ENCODE measurements at regions not wholly inside any gene's neighbourhood (a gene's known extent, or its start where the extent isn't known, plus 50 kb on each side); places are given as distances from the start of the nearest gene placed in this dataset.
"Not testable (repeated sequence)": the region's sequence is repeated elsewhere in the genome, so short reads cannot be mapped to it uniquely, and the experiment has no call there.

- Histone ChIP-seq H3K79me2 (ENCODE audit: insufficient read depth, low read depth, low read length) (no peaks in the 10 kb centered on the region), H4K20me1 (ENCODE audit: insufficient read depth, low read length) (no peaks in the 10 kb centered on the region), H3K4me1 (ENCODE audit: insufficient read depth, low read length, poor library complexity, severe bottlenecking) (no peaks in the 10 kb centered on the region), H3K36me3 (ENCODE audit: insufficient read depth, low read length) (no peaks in the 10 kb centered on the region), H3K9me3 (ENCODE audit: low read length) (no peaks in the 10 kb centered on the region), H3K4me2 (ENCODE audit: low read length) (no peak overlapping the region), H3K4me3 (ENCODE audit: low read depth, low read length, poor library complexity, severe bottlenecking) (no peak overlapping the region), H2AFZ (ENCODE audit: low read length) (no peak overlapping the region), H3K27ac (ENCODE audit: low read depth, low read length, poor library complexity, severe bottlenecking) (no peak overlapping the region), H3K9me2 (ENCODE audit: insufficient read depth, low read length) (no peaks in the 10 kb centered on the region)
- no TSS peak for BruUV-seq (replicated peaks)
- ChIA-PET CTCF (ENCODE audit: unreplicated experiment) (no interaction called here), POLR2A (no interaction called here)
- no peak for DNase-seq (ENCODE audit: low spot score)
- TF ChIP-seq CTCF (conservative IDR thresholded peaks at IDR 0.05; ENCODE audit: low read length) (no peak), EZH2phosphoT487 (IDR thresholded peaks at IDR 0.05; ENCODE audit: borderline replicate concordance, low read depth, low read length) (no peak)
- intact Hi-C loops (cut with micrococcal nuclease; ENCODE audit: unreplicated experiment): no loop called here
Measured at GRCh38 chr5:101643794-101644193, 652.3 kb downstream of the SLCO4C1 start.

- no peaks in the 10 kb centered on the region for H3K4me1 ChIP-seq (ENCODE audit: insufficient read depth, low read length, poor library complexity, severe bottlenecking)
- no peak overlapping the region for H3K27ac ChIP-seq (ENCODE audit: low read depth, low read length, poor library complexity, severe bottlenecking)
- no peaks in the 10 kb centered on the region for H3K79me2 ChIP-seq (ENCODE audit: insufficient read depth, low read depth, low read length)
- CTCF ChIA-PET (ENCODE audit: unreplicated experiment): no interaction called here
- intact Hi-C loops (cut with micrococcal nuclease; ENCODE audit: unreplicated experiment): no loop called here
- H3K36me3 ChIP-seq (ENCODE audit: insufficient read depth, low read length): no peaks in the 10 kb centered on the region
- POLR2A ChIA-PET: interaction anchor here (0.5 kb wide), 1 partner anchor 12 kb away, joined by 3 read pairs; no protein-coding TSS in a partner anchor
- no peaks in the 10 kb centered on the region for H3K9me3 ChIP-seq (ENCODE audit: low read length)
- no peak overlapping the region for H3K4me2 ChIP-seq (ENCODE audit: low read length)
- no peak for DNase-seq (ENCODE audit: low spot score)
- TF ChIP-seq EZH2phosphoT487 (IDR thresholded peaks at IDR 0.05; ENCODE audit: borderline replicate concordance, low read depth, low read length) (no peak), CTCF (conservative IDR thresholded peaks at IDR 0.05; ENCODE audit: low read length) (no peak)
- no peak overlapping the region for H3K4me3 ChIP-seq (ENCODE audit: low read depth, low read length, poor library complexity, severe bottlenecking)
- BruUV-seq (replicated peaks): no TSS peak
- H2AFZ ChIP-seq (ENCODE audit: low read length): no peak overlapping the region
- no peaks in the 10 kb centered on the region for H3K9me2 ChIP-seq (ENCODE audit: insufficient read depth, low read length)
- no peaks in the 10 kb centered on the region for H4K20me1 ChIP-seq (ENCODE audit: insufficient read depth, low read length)
Measured at GRCh38 chr5:101637599-101637998, 658.5 kb downstream of the SLCO4C1 start.

- DNase-seq (ENCODE audit: low spot score); H3K9me3 ChIP-seq (ENCODE audit: low read length); H2AFZ ChIP-seq (ENCODE audit: low read length); intact Hi-C loops (cut with micrococcal nuclease; ENCODE audit: unreplicated experiment); H4K20me1 ChIP-seq (ENCODE audit: insufficient read depth, low read length); H3K36me3 ChIP-seq (ENCODE audit: insufficient read depth, low read length); BruUV-seq (replicated peaks); H3K4me1 ChIP-seq (ENCODE audit: insufficient read depth, low read length, poor library complexity, severe bottlenecking); H3K79me2 ChIP-seq (ENCODE audit: insufficient read depth, low read depth, low read length); H3K4me2 ChIP-seq (ENCODE audit: low read length); H3K27ac ChIP-seq (ENCODE audit: low read depth, low read length, poor library complexity, severe bottlenecking); H3K9me2 ChIP-seq (ENCODE audit: insufficient read depth, low read length); CTCF ChIA-PET (ENCODE audit: unreplicated experiment); H3K4me3 ChIP-seq (ENCODE audit: low read depth, low read length, poor library complexity, severe bottlenecking): not testable (repeated sequence)
- POLR2A ChIA-PET: interaction anchor here (0.7 to 1.0 kb wide), 2 partner anchors 9 to 15 kb away, joined by 3 to 6 read pairs; no protein-coding TSS in a partner anchor
Measured at GRCh38 chr5:101627770-101628169, 668.3 kb downstream of the SLCO4C1 start.

Measured in OCI-LY7 (cell line).